Brain pericyte (primary cell): ENCODE measurements at regions not wholly inside any gene's neighbourhood (a gene's known extent, or its start where the extent isn't known, plus 50 kb on each side); places are given as distances from the start of the nearest gene placed in this dataset.
A peak's percentile ranks its signal among the peaks of the same experiment; 100 is the strongest.
"Not testable (repeated sequence)": the region's sequence is repeated elsewhere in the genome, so short reads cannot be mapped to it uniquely, and the experiment has no call there.

Source experiments
- DNase-seq: peaks from one replicate; pipeline ENCODE4 v3.0.0-alpha.2; 2012; ENCODE audit warnings: low read depth, low spot score

- DNase-seq: no peak
Observed at GRCh38 chr5:91243286-91243685, 139.8 kb downstream of the ARRDC3 start.

- DNase-seq: not testable (repeated sequence)
Observed at GRCh38 chr5:91241460-91241859, 141.7 kb downstream of the ARRDC3 start.

GRCh38 chr5:91240175-91240574 lies 142.9 kb downstream of the ARRDC3 start:
- no peak for DNase-seq

- no peak for DNase-seq
Observed at GRCh38 chr5:91235271-91235694, 147.8 kb downstream of the ARRDC3 start.

- DNase-seq: no peak
Observed at GRCh38 chr5:91232523-91232922, 150.6 kb downstream of the ARRDC3 start.

- DNase-seq: no peak
Observed at GRCh38 chr5:91229031-91229727, 153.9 kb downstream of the ARRDC3 start.

- DNase-seq: no peak
Observed at GRCh38 chr5:91228188-91228587, 154.9 kb downstream of the ARRDC3 start.

GRCh38 chr5:91225848-91226686 lies 157.1 kb downstream of the ARRDC3 start:
- no peak for DNase-seq

GRCh38 chr5:91224969-91225368 lies 158.1 kb downstream of the ARRDC3 start:
- no peak for DNase-seq

GRCh38 chr5:91224456-91224855 lies 158.7 kb downstream of the ARRDC3 start:
- DNase-seq: no peak

- DNase-seq: no peak
Observed at GRCh38 chr5:91223886-91224285, 159.2 kb downstream of the ARRDC3 start.

- DNase-seq: no peak
Observed at GRCh38 chr5:91222482-91222881, 160.6 kb downstream of the ARRDC3 start.

- no peak for DNase-seq
Observed at GRCh38 chr5:91221917-91222316, 161.2 kb downstream of the ARRDC3 start.

- DNase-seq: no peak
Observed at GRCh38 chr5:91219803-91220371, 163.2 kb downstream of the ARRDC3 start.

GRCh38 chr5:91219091-91219802 lies 163.9 kb downstream of the ARRDC3 start:
- DNase-seq: peak; percentile 13

GRCh38 chr5:91217859-91218258 lies 165.3 kb downstream of the ARRDC3 start:
- no peak for DNase-seq

- DNase-seq: no peak
Observed at GRCh38 chr5:91214571-91214970, 168.5 kb downstream of the ARRDC3 start.
